MM.1S (cell line): ENCODE measurements at regions not wholly inside any gene's neighbourhood (a gene's known extent, or its start where the extent isn't known, plus 50 kb on each side); places are given as distances from the start of the nearest gene placed in this dataset.

ENCODE experiments used
- CTCF ChIP-seq: fragments of 300-600 bp; sonication (generic); IDR thresholded peaks from 2 replicates; pipeline ENCODE4 v1.5.1; 2016; ENCODE audit warnings: antibody characterized with exemption, low read length, mixed read lengths
- EZH2 ChIP-seq: fragments of 300-600 bp; sonication (generic); optimal IDR thresholded peaks from 2 replicates; pipeline ENCODE3; 2017; ENCODE audit warnings: low read depth, mild to moderate bottlenecking, antibody characterized with exemption, low read length, mixed read lengths
- EZH2phosphoT487 ChIP-seq: fragments of 300-600 bp; sonication (generic); IDR thresholded peaks from 2 replicates; pipeline ENCODE4 v1.6.1; 2018; ENCODE audit warnings: antibody characterized with exemption, low read length

- TF ChIP-seq CTCF (no peak), EZH2phosphoT487 (no peak), EZH2 (no peak)
These were observed 132.4 kb upstream of the IRX5 start for GRCh38 chr16:54798267-54798666.
